OCI-LY3 (cell line): ENCODE measurements at regions not wholly inside any gene's neighbourhood (a gene's known extent, or its start where the extent isn't known, plus 50 kb on each side); places are given as distances from the start of the nearest gene placed in this dataset.

Experiments
- H2AFZ ChIP-seq: fragments of 200-600, 300-600 bp; shearing (Covaris generic); 2 replicates; pipeline ENCODE4 v1.6.0; 2014; ENCODE audit warnings: antibody characterized with exemption, low read depth, low read length
- H3K27ac ChIP-seq: fragments of 200-600, 300-600 bp; sonication (generic); 2 replicates; pipeline ENCODE4 v1.5.1; 2014; ENCODE audit warnings: mild to moderate bottlenecking, low read length, moderate library complexity, mixed read lengths
- H3K27me3 ChIP-seq: fragments of 200-600, 300-600 bp; sonication (generic); 2 replicates; pipeline ENCODE4 v1.6.1; 2014; ENCODE audit warnings: low read depth, low read length, mixed read lengths
- H3K36me3 ChIP-seq: fragments of 200-600, 300-600 bp; sonication (generic); replicated peaks from 2 replicates; pipeline ENCODE3; 2014; ENCODE audit warnings: low read depth, low read length, mixed read lengths
- H3K4me1 ChIP-seq: fragments of 300-600, 200-600 bp; sonication (generic); 2 replicates; pipeline ENCODE4 v1.6.1; 2014; ENCODE audit warnings: low read length, mixed read lengths
- H3K4me2 ChIP-seq: fragments of 200-600, 300-600 bp; sonication (generic); 2 replicates; pipeline ENCODE4 v1.6.1; 2014; ENCODE audit warnings: low read length, mixed read lengths
- H3K4me3 ChIP-seq: fragments of 300-600, 200-600 bp; sonication (generic); 2 replicates; pipeline ENCODE4 v1.5.1; 2014; ENCODE audit warnings: antibody characterized with exemption, mild to moderate bottlenecking, low read length, moderate library complexity
- H3K79me2 ChIP-seq: fragments of 300-600, 200-600 bp; shearing (Covaris generic); 2 replicates; pipeline ENCODE4 v1.6.1; 2014; ENCODE audit warnings: mild to moderate bottlenecking, low read length, mixed read lengths
- H3K9ac ChIP-seq: fragments of 300-600, 200-600 bp; shearing (Covaris generic); 2 replicates; pipeline ENCODE4 v1.6.0; 2014; ENCODE audit warnings: mild to moderate bottlenecking, low read length, moderate library complexity
- H3K9me3 ChIP-seq: fragments of 200-600, 300-600 bp; shearing (Covaris generic); 2 replicates; pipeline ENCODE4 v1.6.1; 2014; ENCODE audit warnings: low read length, mixed read lengths; ENCODE audit not compliant: insufficient read depth
- H4K20me1 ChIP-seq: fragments of 200-600, 300-600 bp; sonication (generic); 2 replicates; pipeline ENCODE4 v1.6.1; 2016; ENCODE audit warnings: low read length, mixed read lengths; ENCODE audit not compliant: insufficient read depth
- CTCF ChIP-seq: fragments of 200-600, 300-600 bp; sonication (generic); IDR thresholded peaks from 2 replicates; pipeline ENCODE4 v1.5.1; 2014; ENCODE audit warnings: antibody characterized with exemption, low read length, low read depth
- EZH2phosphoT487 ChIP-seq: fragments of 200-600 bp; shearing (Covaris generic); IDR thresholded peaks from 2 replicates; pipeline ENCODE4 v1.6.1; 2018; ENCODE audit warnings: antibody characterized with exemption, mixed run types, low read depth

- H2AFZ ChIP-seq, result peak overlapping the region; percentile 89
- peak overlapping the region; percentile 70 for H3K4me2 ChIP-seq
- no peaks in the 10 kb centered on the region for H4K20me1 ChIP-seq
- H3K79me2 ChIP-seq, result no peaks in the 10 kb centered on the region
- peak overlapping the region; percentile 17 for H3K27ac ChIP-seq
- no peaks in the 10 kb centered on the region for H3K27me3 ChIP-seq
- H3K9ac ChIP-seq, result peak overlapping the region; percentile 31
- no peaks in the 10 kb centered on the region for H3K9me3 ChIP-seq
- H3K36me3 ChIP-seq, result no peaks in the 10 kb centered on the region
- H3K4me3 ChIP-seq, result peak overlapping the region; percentile 33
- peaks cover 27% of the 10 kb centered on the region for H3K4me1 ChIP-seq
- no peak for TF ChIP-seq EZH2phosphoT487
- 0 out of 2 replicates have a peak, but pooled peaks have one; percentile 7 for TF ChIP-seq CTCF
Measured at GRCh38 chr3:177448987-177449359, 251.7 kb upstream of the TBL1XR1 start.

- H3K4me3 ChIP-seq, result peak overlapping the region; percentile 33
- H4K20me1 ChIP-seq, result no peaks in the 10 kb centered on the region
- no peaks in the 10 kb centered on the region for H3K79me2 ChIP-seq
- H3K9me3 ChIP-seq, result no peaks in the 10 kb centered on the region
- H3K4me1 ChIP-seq, result peaks cover 27% of the 10 kb centered on the region
- H2AFZ ChIP-seq, result peak overlapping the region; percentile 89
- 0 out of 2 replicates have a peak, but pooled peaks have one; percentile 1 for TF ChIP-seq CTCF
- TF ChIP-seq EZH2phosphoT487, result no peak
- H3K9ac ChIP-seq, result peak overlapping the region; percentile 31
- peak overlapping the region; percentile 17 for H3K27ac ChIP-seq
- peak overlapping the region; percentile 70 for H3K4me2 ChIP-seq
- H3K27me3 ChIP-seq, result no peaks in the 10 kb centered on the region
- no peaks in the 10 kb centered on the region for H3K36me3 ChIP-seq
Measured at GRCh38 chr3:177449360-177450006, 252.2 kb upstream of the TBL1XR1 start.

- Histone ChIP-seq H3K9ac (no peak overlapping the region), H3K27me3 (no peaks in the 10 kb centered on the region), H3K9me3 (peaks cover 4% of the 10 kb centered on the region; the same call in 1 of the 2 replicates), H3K79me2 (no peaks in the 10 kb centered on the region), H3K36me3 (peaks cover under 1% of the 10 kb centered on the region), H2AFZ (no peak overlapping the region), H3K4me2 (no peak overlapping the region), H3K4me1 (peaks cover 22% of the 10 kb centered on the region), H3K4me3 (no peak overlapping the region), H4K20me1 (no peaks in the 10 kb centered on the region), H3K27ac (no peak overlapping the region)
- TF ChIP-seq EZH2phosphoT487, result no peak
- TF ChIP-seq CTCF, result no peak
Measured at GRCh38 chr3:177451301-177451750, 254.0 kb upstream of the TBL1XR1 start.

GRCh38 chr3:177451864-177452830, 254.9 kb upstream of the TBL1XR1 start:
- H4K20me1 ChIP-seq, result no peaks in the 10 kb centered on the region
- TF ChIP-seq EZH2phosphoT487 (no peak), CTCF (no peak)
- no peak overlapping the region for H3K9ac ChIP-seq
- no peak overlapping the region for H3K4me2 ChIP-seq
- H3K4me3 ChIP-seq, result no peak overlapping the region
- peaks cover 12% of the 10 kb centered on the region; the same call in 1 of the 2 replicates for H3K9me3 ChIP-seq
- no peaks in the 10 kb centered on the region for H3K79me2 ChIP-seq
- peaks cover 7% of the 10 kb centered on the region for H3K36me3 ChIP-seq
- no peaks in the 10 kb centered on the region for H3K27me3 ChIP-seq
- peaks cover 24% of the 10 kb centered on the region for H3K4me1 ChIP-seq
- no peak overlapping the region for H2AFZ ChIP-seq
- H3K27ac ChIP-seq, result no peak overlapping the region
